Fibroblast of lung (primary cell): ENCODE measurements at regions not wholly inside any gene's neighbourhood (a gene's known extent, or its start where the extent isn't known, plus 50 kb on each side); places are given as distances from the start of the nearest gene placed in this dataset.

Experiments used
- DNase-seq, 2 donors: peaks; one replicate each; pipeline versions ENCODE4 v3.0.0 to v3.0.0-alpha.2; 2010; ENCODE audit warnings: low read depth in 2 of 2
- H2AFZ ChIP-seq: 2 replicates; pipeline ENCODE4 v1.5.1; 2012; ENCODE audit warnings: low read length, control low read depth, inconsistent platforms
- H3K27ac ChIP-seq: 2 replicates; pipeline ENCODE4 v1.5.1; 2011; ENCODE audit warnings: low read length, control low read depth; ENCODE audit not compliant: insufficient read depth
- H3K27me3 ChIP-seq: 2 replicates; pipeline ENCODE4 v1.5.1; 2011; ENCODE audit warnings: mild to moderate bottlenecking, low read length; ENCODE audit not compliant: control insufficient read depth, insufficient read depth
- H3K36me3 ChIP-seq: 2 replicates; pipeline ENCODE4 v1.5.1; 2011; ENCODE audit warnings: low read length; ENCODE audit not compliant: control insufficient read depth, insufficient read depth
- H3K4me1 ChIP-seq: 2 replicates; pipeline ENCODE4 v1.5.1; 2011; ENCODE audit warnings: low read length; ENCODE audit not compliant: control insufficient read depth, insufficient read depth; ENCODE audit errors: extremely low read depth
- H3K4me2 ChIP-seq: 2 replicates; pipeline ENCODE4 v1.5.1; 2011; ENCODE audit warnings: low read length, control low read depth; ENCODE audit not compliant: insufficient read depth; ENCODE audit errors: extremely low read depth
- H3K4me3 ChIP-seq, 4 experiments: fragments of 200-600 bp in 1 of 4; sonication (generic) in 1 of 4; replicated peaks in 1 of 4; 2 replicates each; pipeline ENCODE4 v1.5.1; 2011 to 2016; ENCODE audit warnings: low read length in 4 of 4, low read depth in 3 of 4, mild to moderate bottlenecking in 3 of 4, control low read depth in 2 of 4, inconsistent platforms in 1 of 4, mixed read lengths in 1 of 4; ENCODE audit not compliant: insufficient read depth in 1 of 4; ENCODE audit errors: control extremely low read depth in 1 of 4
- H3K79me2 ChIP-seq: 2 replicates; pipeline ENCODE4 v1.5.1; 2012; ENCODE audit warnings: mild to moderate bottlenecking, low read length, inconsistent platforms; ENCODE audit not compliant: control insufficient read depth, insufficient read depth
- H3K9ac ChIP-seq: 2 replicates; pipeline ENCODE4 v1.5.1; 2011; ENCODE audit warnings: mild to moderate bottlenecking, low read length, control low read depth; ENCODE audit not compliant: insufficient read depth
- H3K9me3 ChIP-seq: 2 replicates; pipeline ENCODE4 v1.5.1; 2012; ENCODE audit warnings: low read depth, low read length; ENCODE audit not compliant: control insufficient read depth, insufficient read depth
- H4K20me1 ChIP-seq: 2 replicates; pipeline ENCODE4 v1.5.1; 2011; ENCODE audit warnings: low read length; ENCODE audit not compliant: control insufficient read depth, insufficient read depth; ENCODE audit errors: extremely low read depth
- EZH2 ChIP-seq: IDR thresholded peaks from 2 replicates; pipeline ENCODE4 v1.5.1; 2012; ENCODE audit warnings: low read length, control low read depth, mild to moderate bottlenecking; ENCODE audit errors: missing control alignments
- TF ChIP-seq, protein P1 (sequence below), 2 donors: IDR thresholded peaks in 1 of 2; conservative IDR thresholded peaks in 1 of 2; 1 replicate in 1 of 2; 2 replicates in 1 of 2; pipeline ENCODE4 v1.5.1; 2011 to 2012; ENCODE audit warnings: low read length in 2 of 2, control low read depth in 1 of 2, inconsistent platforms in 1 of 2, low read depth in 1 of 2, mild to moderate bottlenecking in 1 of 2

DNA sequence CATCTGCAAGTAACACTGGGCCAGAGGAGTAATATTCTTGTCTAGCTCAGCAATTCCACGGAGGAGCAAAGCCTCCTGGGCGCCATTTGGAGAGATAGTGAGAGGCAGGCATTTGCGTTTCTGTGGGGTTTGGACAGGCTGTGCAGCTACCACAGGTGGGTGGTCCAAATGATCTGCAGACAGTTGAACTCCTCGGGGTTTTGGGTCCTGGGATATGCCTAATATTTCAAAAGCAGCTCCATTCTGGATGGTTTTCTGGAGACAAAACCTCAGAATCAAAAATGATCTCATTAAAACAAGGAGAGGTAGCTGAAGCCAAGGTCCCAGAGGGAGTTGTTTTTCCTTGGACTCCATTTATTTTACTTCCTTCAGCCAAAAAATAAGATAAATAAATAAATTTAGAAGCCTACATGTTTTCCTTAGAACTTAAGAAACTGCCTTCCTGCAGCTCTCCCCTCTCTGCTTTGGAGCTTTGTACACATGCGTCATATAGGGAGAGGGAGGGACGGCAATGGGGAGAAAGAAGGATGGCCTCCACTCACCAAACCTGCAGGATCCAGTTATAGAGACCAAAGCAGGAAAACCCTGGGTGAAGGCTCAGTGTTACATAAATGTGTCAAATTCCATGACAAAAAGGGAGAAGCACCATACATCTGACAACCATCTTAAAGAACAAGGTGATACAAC is 227.3 kb upstream of the DAAM1 start:
- H3K27ac ChIP-seq, result no peak overlapping the region
- H3K9me3 ChIP-seq, result no peaks in the 10 kb centered on the region
- H3K27me3 ChIP-seq, result no peaks in the 10 kb centered on the region
- no peaks in the 10 kb centered on the region for H3K36me3 ChIP-seq
- H3K4me2 ChIP-seq, result no peak overlapping the region
- H3K79me2 ChIP-seq, result no peaks in the 10 kb centered on the region
- TF ChIP-seq, protein P1, sequence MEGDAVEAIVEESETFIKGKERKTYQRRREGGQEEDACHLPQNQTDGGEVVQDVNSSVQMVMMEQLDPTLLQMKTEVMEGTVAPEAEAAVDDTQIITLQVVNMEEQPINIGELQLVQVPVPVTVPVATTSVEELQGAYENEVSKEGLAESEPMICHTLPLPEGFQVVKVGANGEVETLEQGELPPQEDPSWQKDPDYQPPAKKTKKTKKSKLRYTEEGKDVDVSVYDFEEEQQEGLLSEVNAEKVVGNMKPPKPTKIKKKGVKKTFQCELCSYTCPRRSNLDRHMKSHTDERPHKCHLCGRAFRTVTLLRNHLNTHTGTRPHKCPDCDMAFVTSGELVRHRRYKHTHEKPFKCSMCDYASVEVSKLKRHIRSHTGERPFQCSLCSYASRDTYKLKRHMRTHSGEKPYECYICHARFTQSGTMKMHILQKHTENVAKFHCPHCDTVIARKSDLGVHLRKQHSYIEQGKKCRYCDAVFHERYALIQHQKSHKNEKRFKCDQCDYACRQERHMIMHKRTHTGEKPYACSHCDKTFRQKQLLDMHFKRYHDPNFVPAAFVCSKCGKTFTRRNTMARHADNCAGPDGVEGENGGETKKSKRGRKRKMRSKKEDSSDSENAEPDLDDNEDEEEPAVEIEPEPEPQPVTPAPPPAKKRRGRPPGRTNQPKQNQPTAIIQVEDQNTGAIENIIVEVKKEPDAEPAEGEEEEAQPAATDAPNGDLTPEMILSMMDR (conservative IDR thresholded peaks at IDR 0.05 in 1 of 2, IDR thresholded peaks at IDR 0.05 in 1 of 2; ENCODE audit: low read depth in 1 of 2, low read length in 2 of 2), result no peak
- no peak for TF ChIP-seq EZH2
- H3K9ac ChIP-seq, result no peak overlapping the region
- no peaks in the 10 kb centered on the region for H4K20me1 ChIP-seq
- DNase-seq, result no peak
- no peak overlapping the region for H2AFZ ChIP-seq
- no peak overlapping the region for H3K4me3 ChIP-seq
- no peaks in the 10 kb centered on the region for H3K4me1 ChIP-seq

DNA sequence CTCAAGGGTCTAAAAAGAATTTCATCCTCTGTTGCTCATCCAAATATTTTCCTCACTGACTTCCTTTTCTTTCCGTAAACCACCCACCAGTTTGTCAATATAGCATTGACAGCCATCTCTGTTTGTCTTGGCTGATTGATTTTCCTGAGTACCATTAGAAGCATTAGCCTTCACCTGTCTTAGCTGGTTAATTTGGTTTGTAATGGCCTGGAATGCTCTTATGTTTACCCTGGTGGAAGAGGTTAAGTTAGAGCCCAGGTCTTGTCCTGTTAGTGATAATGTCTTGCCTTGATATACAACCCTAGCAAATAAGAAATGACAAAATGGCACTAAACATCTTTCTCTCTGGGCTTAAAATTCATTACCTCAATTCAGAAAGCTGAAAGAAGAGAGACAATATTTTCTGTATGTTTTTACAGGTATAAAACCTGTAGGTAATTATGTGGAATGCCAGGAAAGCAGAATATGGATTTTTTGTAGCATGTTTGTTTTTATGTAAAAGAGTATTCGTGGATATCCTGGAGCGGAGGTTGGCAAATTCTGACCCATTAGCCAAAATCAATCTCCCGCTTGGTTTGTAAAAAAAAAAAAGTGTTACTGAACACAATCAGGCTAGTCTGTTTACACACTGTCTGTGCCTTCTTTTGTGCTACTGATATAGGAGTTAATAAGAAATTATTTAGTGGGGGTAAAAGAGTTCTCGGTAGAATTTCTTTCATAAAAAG is 224.4 kb upstream of the DAAM1 start:
- no peak overlapping the region for H2AFZ ChIP-seq
- no peak overlapping the region for H3K27ac ChIP-seq
- no peaks in the 10 kb centered on the region for H3K9me3 ChIP-seq
- no peaks in the 10 kb centered on the region for H4K20me1 ChIP-seq
- TF ChIP-seq, protein P1 (conservative IDR thresholded peaks at IDR 0.05 in 1 of 2, IDR thresholded peaks at IDR 0.05 in 1 of 2; ENCODE audit: low read depth in 1 of 2, low read length in 2 of 2), result no peak
- no peak for TF ChIP-seq EZH2
- no peaks in the 10 kb centered on the region for H3K79me2 ChIP-seq
- no peak overlapping the region for H3K9ac ChIP-seq
- H3K36me3 ChIP-seq, result no peaks in the 10 kb centered on the region
- no peaks in the 10 kb centered on the region for H3K27me3 ChIP-seq
- no peak overlapping the region for H3K4me3 ChIP-seq
- H3K4me1 ChIP-seq, result no peaks in the 10 kb centered on the region
- no peak overlapping the region for H3K4me2 ChIP-seq
- DNase-seq, result no peak

DNA sequence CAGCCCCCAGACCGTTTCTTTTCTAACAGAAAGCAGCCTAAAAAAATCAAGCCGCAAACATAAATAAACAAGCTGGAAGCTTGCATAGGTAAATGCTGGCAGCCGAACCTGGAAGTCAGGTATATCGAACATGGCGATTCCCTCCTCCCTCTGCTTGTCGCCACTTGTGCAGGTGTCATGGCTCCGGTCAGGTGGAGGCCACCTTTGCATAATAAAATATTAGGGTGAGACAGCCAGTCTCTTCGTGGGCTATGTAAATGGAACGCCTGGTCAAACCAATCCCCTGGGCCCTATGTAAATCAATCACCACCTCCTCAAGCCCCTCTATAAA is 223.9 kb upstream of the DAAM1 start:
- H2AFZ ChIP-seq, result no peak overlapping the region
- H3K79me2 ChIP-seq, result no peaks in the 10 kb centered on the region
- H3K9me3 ChIP-seq, result no peaks in the 10 kb centered on the region
- H4K20me1 ChIP-seq, result no peaks in the 10 kb centered on the region
- no peak overlapping the region for H3K27ac ChIP-seq
- H3K27me3 ChIP-seq, result no peaks in the 10 kb centered on the region
- H3K4me3 ChIP-seq, result no peak overlapping the region
- TF ChIP-seq, protein P1 (conservative IDR thresholded peaks at IDR 0.05 in 1 of 2, IDR thresholded peaks at IDR 0.05 in 1 of 2; ENCODE audit: low read depth in 1 of 2, low read length in 2 of 2), result no peak
- TF ChIP-seq EZH2, result no peak
- H3K4me1 ChIP-seq, result no peaks in the 10 kb centered on the region
- no peak overlapping the region for H3K4me2 ChIP-seq
- H3K9ac ChIP-seq, result no peak overlapping the region
- no peak for DNase-seq
- no peaks in the 10 kb centered on the region for H3K36me3 ChIP-seq
